ENCODE measurements at regions not wholly inside any gene's neighbourhood (a gene's known extent, or its start where the extent isn't known, plus 50 kb on each side); places are given as distances from the start of the nearest gene placed in this dataset.
A peak's percentile ranks its signal among the peaks of the same experiment; 100 is the strongest.

DNA sequence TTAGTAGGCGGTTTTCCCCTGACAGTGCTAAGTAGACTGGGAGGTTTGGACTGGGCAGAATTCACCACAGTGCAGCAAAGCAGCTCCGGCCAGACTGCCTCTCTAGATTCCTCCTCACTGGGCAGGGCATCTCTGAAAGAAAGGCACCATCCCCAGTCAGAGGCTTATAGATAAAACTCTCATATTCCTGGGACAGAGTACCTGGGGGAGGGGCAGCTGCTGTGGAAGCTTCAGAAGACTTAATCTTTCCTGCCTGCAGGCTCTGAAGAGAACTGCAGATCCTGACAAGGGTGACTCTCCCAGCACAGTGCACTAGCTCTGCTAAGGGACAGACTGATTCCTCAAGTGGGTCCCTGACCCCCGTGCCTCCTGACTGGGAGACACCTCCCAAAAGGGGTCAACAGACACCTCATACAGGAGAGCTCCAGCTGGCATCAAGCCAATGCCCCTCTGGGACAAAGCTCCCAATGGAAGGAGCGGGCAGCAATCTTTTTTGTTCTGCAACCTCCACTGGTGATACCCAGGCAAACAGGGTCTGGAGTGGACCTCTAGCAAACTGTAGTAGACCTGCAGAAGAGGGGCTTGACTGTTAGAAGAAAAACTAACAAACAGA lies 266.8 kb upstream of the CRIM1 start:
- no peak for TF ChIP-seq CTCF (IDR thresholded peaks at IDR 0.05; ENCODE audit: borderline replicate concordance, extremely low read depth, insufficient read depth)
- no peaks in the 10 kb centered on the region for H3K36me3 ChIP-seq (ENCODE audit: control insufficient read depth in 2 of 3, insufficient read depth in 3 of 3, low read length in 3 of 3)
- peak in 1 of 5 donors; percentile 36 for DNase-seq
- no peak overlapping the region for H3K4me3 ChIP-seq (ENCODE audit: low read length in 3 of 3)
- intact Hi-C loops (cut with DNase I): no loop called here
- H3K9me3 ChIP-seq (ENCODE audit: control insufficient read depth in 2 of 3, insufficient read depth in 1 of 3, low read length in 3 of 3): no peaks in the 10 kb centered on the region
- no peak overlapping the region for H3K9ac ChIP-seq (ENCODE audit: low read length in 3 of 3)
- FAIRE-seq: no peak
- no peaks in the 10 kb centered on the region for H3K27me3 ChIP-seq (ENCODE audit: control insufficient read depth, insufficient read depth, low read length)
- H3K4me1 ChIP-seq (ENCODE audit: control insufficient read depth in 2 of 3, insufficient read depth in 2 of 3, low read depth in 1 of 3, low read length in 3 of 3): no peaks in the 10 kb centered on the region
- no peak overlapping the region for H3K27ac ChIP-seq (ENCODE audit: low read depth in 2 of 2, low read length in 2 of 2)

DNA sequence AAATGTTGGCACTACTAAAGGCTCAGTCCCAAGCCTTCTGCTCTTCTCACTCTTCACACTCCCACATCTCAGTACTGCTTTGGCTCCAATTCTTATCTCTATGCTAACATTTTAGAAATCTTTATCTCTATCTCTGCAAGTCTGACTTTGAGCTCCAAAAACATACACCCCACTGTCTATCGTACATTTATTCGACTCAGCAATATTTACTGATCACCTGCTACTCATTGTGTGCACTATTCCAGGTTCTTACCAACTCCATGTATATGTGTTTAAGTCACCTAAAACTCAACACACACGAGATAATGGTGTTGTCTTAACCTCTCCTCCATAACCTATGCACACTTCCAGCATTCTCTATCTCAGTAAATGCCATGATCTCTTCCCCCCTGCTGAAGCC lies 268.2 kb upstream of the CRIM1 start:
- Histone ChIP-seq H3K36me3 (ENCODE audit: control insufficient read depth in 2 of 3, insufficient read depth in 3 of 3, low read length in 3 of 3) (no peaks in the 10 kb centered on the region), H3K9ac (ENCODE audit: low read length in 3 of 3) (no peak overlapping the region), H3K4me1 (ENCODE audit: control insufficient read depth in 2 of 3, insufficient read depth in 2 of 3, low read depth in 1 of 3, low read length in 3 of 3) (no peaks in the 10 kb centered on the region), H3K27ac (ENCODE audit: low read depth in 2 of 2, low read length in 2 of 2) (no peak overlapping the region), H3K4me3 (ENCODE audit: low read length in 3 of 3) (no peak overlapping the region), H3K27me3 (ENCODE audit: control insufficient read depth, insufficient read depth, low read length) (no peaks in the 10 kb centered on the region), H3K9me3 (ENCODE audit: control insufficient read depth in 2 of 3, insufficient read depth in 1 of 3, low read length in 3 of 3) (no peaks in the 10 kb centered on the region)
- no peak for TF ChIP-seq CTCF (IDR thresholded peaks at IDR 0.05; ENCODE audit: borderline replicate concordance, extremely low read depth, insufficient read depth)
- no peak for DNase-seq
- no peak for FAIRE-seq
- intact Hi-C loops (cut with DNase I): no loop called here

- Histone ChIP-seq H3K9ac (ENCODE audit: low read length in 3 of 3) (no peak overlapping the region), H3K36me3 (ENCODE audit: control insufficient read depth in 2 of 3, insufficient read depth in 3 of 3, low read length in 3 of 3) (no peaks in the 10 kb centered on the region), H3K4me3 (ENCODE audit: low read length in 3 of 3) (no peak overlapping the region), H3K9me3 (ENCODE audit: control insufficient read depth in 2 of 3, insufficient read depth in 1 of 3, low read length in 3 of 3) (no peaks in the 10 kb centered on the region), H3K4me1 (ENCODE audit: control insufficient read depth in 2 of 3, insufficient read depth in 2 of 3, low read depth in 1 of 3, low read length in 3 of 3) (no peaks in the 10 kb centered on the region), H3K27me3 (ENCODE audit: control insufficient read depth, insufficient read depth, low read length) (no peaks in the 10 kb centered on the region), H3K27ac (ENCODE audit: low read depth in 2 of 2, low read length in 2 of 2) (no peak overlapping the region)
- FAIRE-seq (no peak), DNase-seq (no peak)
- intact Hi-C loops (cut with DNase I): no loop called here
- TF ChIP-seq CTCF (IDR thresholded peaks at IDR 0.05; ENCODE audit: borderline replicate concordance, extremely low read depth, insufficient read depth): no peak
Measured at GRCh38 chr2:36079793-36080192, 275.8 kb upstream of the CRIM1 start.

GRCh38 chr2:36074008-36074407 lies 281.6 kb upstream of the CRIM1 start:
- Histone ChIP-seq H3K4me1 (ENCODE audit: control insufficient read depth in 2 of 3, insufficient read depth in 2 of 3, low read depth in 1 of 3, low read length in 3 of 3) (no peaks in the 10 kb centered on the region), H3K9ac (ENCODE audit: low read length in 3 of 3) (no peak overlapping the region), H3K27me3 (ENCODE audit: control insufficient read depth, insufficient read depth, low read length) (no peaks in the 10 kb centered on the region), H3K36me3 (ENCODE audit: control insufficient read depth in 2 of 3, insufficient read depth in 3 of 3, low read length in 3 of 3) (no peaks in the 10 kb centered on the region), H3K4me3 (ENCODE audit: low read length in 3 of 3) (no peak overlapping the region), H3K9me3 (ENCODE audit: control insufficient read depth in 2 of 3, insufficient read depth in 1 of 3, low read length in 3 of 3) (no peaks in the 10 kb centered on the region), H3K27ac (ENCODE audit: low read depth in 2 of 2, low read length in 2 of 2) (no peak overlapping the region)
- intact Hi-C loops (cut with DNase I): no loop called here
- TF ChIP-seq CTCF (IDR thresholded peaks at IDR 0.05; ENCODE audit: borderline replicate concordance, extremely low read depth, insufficient read depth): no peak
- DNase-seq (no peak), FAIRE-seq (no peak)

Measured in kidney (tissue), 13 donors.